GM19397 (cell line): ENCODE measurements at regions not wholly inside any gene's neighbourhood (a gene's known extent, or its start where the extent isn't known, plus 50 kb on each side); places are given as distances from the start of the nearest gene placed in this dataset.
"Not testable (repeated sequence)": the region's sequence is repeated elsewhere in the genome, so short reads cannot be mapped to it uniquely, and the experiment has no call there.

ENCODE experiments used
- ATAC-seq: cut with Tn5 transposase; IDR thresholded peaks from one replicate; pipeline ENCODE4 v1.9.1; 2021; ENCODE audit warnings: mild to moderate bottlenecking, moderate library complexity; ENCODE audit not compliant: unreplicated experiment

DNA sequence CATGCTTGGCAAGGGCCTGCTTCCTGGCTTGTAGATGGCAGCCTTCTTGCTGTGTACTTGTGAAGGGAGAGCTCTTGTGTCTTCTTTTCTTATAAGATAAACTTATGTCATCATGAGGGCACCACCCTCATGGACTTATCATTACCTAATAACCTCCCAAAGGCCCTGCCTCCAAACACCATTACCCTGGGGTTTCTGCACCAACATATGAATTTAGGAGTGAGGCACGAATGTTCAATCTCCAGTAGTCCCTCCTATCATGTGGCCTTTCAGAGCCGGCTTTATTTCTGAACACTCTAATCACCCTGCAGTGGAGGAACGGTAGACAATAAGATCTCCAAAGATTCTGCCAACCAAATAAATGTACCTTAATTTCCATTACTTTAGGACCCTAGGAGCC, 144.3 kb downstream of the ABCC12 start:
- ATAC-seq, result no peak

DNA sequence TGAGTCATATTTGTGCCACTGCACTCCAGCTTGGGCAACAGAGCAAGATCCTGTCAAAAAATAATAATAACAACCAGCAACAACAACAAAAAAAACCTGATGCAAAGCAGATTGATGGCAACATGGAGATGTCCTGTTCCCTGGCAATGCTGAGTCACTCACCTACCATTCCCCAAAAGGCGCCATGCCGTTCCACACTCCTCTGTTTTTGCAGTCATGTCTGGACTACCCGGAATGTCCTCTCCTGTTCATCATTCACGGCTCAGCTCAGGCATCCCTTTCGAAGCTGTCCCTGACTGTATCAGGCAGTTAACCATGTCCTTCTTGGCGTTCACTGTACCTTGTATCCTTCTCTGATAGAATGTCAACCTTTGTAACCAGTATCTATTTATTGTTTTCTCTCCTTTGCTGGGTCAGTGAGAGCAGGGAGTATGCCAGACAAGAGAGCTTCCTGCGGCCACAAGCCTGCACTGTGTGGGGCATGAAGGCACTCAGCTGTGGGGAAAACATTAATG, 147.7 kb downstream of the ABCC12 start:
- no peak for ATAC-seq

GRCh38 chr16:48004141-48004695, 151.6 kb downstream of the ABCC12 start:
- no peak for ATAC-seq

- no peak for ATAC-seq
Observed at GRCh38 chr16:48003206-48003907, 152.4 kb downstream of the ABCC12 start.

DNA sequence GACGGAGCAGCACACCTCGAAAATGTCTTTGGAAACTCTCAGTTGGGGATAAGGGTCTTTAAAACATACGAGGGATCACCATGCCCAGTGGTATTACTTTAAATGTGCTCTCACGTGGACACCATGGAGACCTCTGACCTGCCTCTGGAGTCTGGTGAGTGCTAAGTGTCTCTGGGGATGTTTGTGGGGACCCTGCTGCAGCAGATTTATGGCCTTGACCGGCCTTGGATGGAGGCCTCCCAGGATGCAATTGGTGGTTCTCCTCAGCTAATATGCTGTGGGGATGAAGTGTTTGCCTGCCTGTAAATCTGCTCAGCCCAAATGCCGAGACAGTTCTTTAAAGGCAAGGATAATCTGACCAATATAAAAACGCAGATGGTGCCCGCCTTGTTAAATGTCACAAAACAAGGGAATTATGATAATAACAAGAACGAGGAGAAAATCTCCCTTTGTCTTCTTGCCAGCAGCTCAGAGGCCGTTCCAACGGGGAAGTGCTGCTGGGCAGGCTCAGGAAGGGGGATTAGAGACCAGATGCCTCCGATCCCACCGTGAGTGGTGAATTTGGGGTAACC, 154.4 kb downstream of the ABCC12 start:
- ATAC-seq, result no peak

- ATAC-seq, result no peak
Observed at GRCh38 chr16:48000622-48001021, 155.2 kb downstream of the ABCC12 start.

DNA sequence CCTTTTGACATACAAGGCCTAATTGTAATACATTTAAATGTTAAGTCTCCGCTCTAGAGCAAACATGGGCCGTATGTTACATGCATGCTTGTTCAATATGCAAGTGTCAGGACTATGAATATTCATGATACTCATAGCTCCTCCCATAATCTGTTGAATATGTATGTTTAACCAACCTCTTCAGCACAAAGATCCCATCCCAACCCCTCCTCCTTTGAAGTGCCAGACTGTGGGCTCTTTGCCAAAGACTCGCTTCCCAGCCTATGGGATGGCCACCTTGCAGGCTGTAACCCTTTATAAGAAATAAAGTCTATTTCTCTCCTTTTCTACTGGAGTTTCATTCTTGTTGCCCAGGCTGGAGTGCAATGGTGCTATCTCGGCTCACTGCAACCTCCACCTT, 156.2 kb downstream of the ABCC12 start:
- no peak for ATAC-seq

DNA sequence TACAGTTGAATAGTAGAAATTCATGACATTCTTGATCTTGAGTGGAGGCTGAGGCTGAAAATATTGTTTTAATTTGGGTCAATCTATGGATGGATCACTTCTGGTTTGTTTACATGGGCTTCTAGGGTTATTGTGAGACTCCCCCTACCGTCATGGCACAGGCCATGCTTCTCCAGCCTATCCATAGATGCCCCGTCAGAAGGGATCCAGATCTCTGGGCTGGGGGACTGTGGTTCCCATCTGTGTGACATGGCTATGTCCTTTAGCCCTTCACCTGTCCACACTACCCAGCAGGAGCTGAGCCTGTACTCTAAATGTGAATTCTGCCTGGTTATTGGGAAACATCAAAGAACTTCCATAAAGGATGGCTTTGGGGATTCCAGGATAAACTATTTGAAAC, 160.4 kb downstream of the ABCC12 start:
- no peak for ATAC-seq

DNA sequence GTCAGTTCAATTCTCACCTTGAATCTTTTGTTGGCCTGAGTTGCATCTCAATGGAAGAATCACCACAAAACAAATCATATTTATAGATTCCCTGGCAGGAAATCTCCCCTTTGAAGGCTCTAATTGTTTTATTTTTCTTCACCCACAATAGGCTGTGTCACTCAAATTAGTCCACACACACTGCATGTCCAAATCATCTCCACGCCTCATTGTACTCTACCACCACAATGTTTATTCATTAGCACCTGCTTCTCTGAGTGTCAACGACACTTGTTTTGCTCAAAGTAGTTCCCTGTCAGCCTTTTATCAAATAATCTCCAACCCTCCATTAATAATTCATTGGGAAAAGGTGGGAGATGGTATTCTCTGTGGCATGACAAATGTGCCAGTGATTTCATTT, 164.3 kb downstream of the ABCC12 start:
- no peak for ATAC-seq

DNA sequence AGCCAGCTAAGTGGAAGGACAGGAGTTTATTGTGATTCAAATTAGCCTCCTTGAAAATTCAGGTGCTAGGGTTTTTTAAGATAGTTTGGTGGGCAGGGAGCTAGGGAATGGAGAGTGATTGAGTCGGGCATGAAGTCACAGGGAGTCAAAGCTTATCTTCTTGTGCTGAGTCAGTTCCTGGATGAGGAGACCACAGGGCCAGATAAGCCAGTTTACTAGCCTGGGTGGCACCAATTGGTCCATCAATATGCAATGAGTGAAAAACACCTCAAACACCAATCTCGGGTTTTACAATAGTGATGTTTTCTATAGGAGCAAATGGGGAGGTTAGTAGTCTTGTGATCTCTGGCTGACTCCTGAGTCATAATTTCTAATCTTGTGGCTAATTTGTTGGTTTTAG, 165.1 kb downstream of the ABCC12 start:
- no peak for ATAC-seq

DNA sequence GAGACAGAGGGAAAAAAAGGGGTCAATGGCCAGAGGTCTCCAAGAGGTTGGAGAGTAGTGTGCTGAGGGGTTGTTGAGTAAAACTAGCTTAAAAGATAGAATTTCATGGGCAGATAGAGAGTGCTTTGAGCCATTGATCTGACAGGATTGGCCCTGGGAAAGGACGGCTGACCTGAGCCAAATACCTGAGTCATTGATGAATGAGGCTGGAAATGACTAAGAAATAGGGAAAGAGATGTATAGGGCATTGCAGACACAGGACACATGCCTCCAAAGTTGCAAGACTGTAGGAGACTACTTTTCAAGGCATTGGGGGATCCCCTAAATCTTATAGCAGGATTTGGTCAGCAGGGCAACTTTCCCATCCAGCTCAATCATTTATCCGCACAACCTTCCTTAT, 168.7 kb downstream of the ABCC12 start:
- no peak for ATAC-seq

- no peak for ATAC-seq
Observed at GRCh38 chr16:47986031-47986430, 169.8 kb downstream of the ABCC12 start.

- no peak for ATAC-seq
Observed at GRCh38 chr16:47984669-47985068, 171.1 kb downstream of the ABCC12 start.

DNA sequence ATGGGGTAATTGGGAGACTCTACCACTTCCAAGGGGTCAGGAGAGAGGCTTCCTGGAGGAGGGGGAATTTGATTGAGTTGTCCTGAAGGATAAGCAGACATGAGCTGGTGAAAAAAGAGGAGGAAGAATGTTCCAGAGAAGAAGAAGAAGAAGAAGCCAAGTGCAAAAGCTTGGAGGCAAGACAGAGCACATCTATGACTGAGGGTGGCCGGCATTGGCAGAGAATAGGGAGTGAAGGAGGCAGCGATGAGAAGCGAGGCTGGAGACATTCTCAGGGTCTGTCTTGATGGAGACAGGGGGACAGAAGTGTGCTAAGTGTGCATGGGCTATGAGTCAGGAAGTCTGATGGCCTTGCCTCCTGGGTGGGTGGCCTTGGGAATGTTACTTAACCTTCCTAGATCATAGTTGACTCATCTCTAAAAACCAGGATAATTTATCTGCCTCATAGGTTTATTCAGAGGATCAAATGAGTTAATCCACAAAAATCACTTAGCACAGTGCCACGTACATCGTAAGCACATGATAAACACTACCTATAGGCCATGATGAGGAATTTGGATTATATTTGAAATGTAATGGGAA, 171.7 kb downstream of the ABCC12 start:
- ATAC-seq, result no peak

DNA sequence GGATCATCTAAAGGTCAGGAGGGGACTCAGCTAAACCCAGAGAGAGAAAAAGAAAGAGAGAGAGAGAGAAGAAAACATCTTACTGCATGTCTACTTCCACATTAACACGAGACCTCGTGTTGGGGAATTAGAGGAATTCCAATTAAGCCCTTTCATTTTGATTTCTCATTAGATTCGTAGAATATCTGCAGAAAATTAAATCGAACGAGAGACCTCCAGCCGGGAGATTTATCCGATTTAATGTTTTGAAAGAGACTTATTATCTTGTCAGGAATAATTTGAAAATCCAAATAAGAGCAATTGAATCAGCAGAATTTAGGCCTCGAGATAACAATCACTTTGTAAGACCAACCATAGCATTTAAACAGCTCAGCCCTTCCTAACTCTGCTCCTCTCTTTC, 175.6 kb downstream of the ABCC12 start:
- no peak for ATAC-seq

DNA sequence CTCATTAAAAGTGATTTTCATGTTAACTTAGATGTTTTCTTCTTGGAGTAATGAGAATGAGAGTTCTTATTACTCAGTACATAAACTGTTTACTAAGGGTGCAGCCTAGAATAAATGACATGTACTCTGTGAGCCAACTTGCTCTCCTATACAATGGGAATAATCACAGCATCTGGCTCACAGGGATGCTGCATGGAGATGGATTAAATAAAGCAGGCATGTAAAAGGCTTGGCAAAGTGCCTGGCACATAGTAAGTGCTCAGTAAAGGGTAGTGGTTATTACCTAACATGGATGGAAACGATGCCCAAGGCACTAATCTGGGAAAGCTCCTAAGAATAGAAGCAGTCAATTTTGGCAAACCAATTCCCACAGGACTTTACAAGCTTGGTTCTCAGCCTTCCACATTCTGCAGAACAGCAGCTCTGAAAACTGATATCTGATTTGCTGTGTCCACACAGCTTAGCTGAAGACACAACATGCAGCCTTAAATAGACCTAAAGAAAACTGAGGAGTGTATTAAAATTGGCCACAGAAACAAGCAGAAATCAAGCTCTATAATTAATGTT, 176.1 kb downstream of the ABCC12 start:
- ATAC-seq, result no peak

DNA sequence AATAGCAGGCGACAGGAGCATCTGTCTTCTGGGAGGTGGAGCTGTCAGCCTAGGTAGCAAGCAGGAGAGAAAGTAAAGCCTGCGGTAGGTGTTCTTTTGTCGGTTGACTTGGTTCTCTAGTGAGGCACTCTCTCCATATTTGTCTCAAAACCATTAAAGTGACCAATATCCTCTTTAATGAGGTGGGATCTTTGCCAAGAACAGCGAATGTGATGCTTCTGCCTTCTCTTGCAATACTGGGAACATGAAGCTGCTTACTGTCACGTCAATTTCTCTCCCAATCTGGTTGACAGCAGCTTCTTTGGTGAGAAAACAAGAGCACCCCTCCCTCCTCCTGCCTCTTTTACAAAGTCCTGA, 176.7 kb downstream of the ABCC12 start:
- no peak for ATAC-seq

GRCh38 chr16:47978491-47979163, 177.2 kb downstream of the ABCC12 start:
- ATAC-seq, result no peak

GRCh38 chr16:47977802-47978201, 178.0 kb downstream of the ABCC12 start:
- no peak for ATAC-seq

DNA sequence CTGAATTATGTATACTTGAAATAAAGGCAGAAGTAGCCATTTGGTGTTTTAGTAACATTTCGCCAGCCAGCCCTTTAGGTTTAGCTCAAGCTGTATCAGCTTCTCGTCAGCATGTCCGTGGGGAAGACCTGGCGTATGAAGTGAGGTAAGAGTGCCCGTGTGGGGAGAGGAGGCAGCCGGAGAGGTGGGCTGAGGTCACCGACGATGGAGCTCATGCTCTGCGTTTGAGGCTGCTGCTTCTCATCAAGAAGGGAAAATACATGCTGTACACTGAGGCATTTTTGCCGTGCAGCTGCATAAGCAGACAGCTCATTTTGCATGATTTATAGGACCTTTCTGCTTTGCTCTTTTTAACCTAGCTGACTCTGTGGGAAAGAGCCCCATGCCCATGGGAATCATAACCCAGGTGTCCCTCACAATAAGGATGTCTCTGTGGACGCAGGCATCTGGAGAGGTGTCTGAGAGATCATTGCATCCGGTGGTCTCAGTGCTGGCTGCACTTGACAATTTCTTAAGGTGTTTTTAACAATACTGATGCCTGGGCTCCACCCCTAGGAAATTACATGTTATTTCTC, 179.1 kb downstream of the ABCC12 start:
- no peak for ATAC-seq

GRCh38 chr16:47974971-47975370, 180.8 kb downstream of the ABCC12 start:
- not testable (repeated sequence) for ATAC-seq
